Mesenchymal stem cell (in vitro differentiated cells and primary cell): ENCODE measurements at regions not wholly inside any gene's neighbourhood (a gene's known extent, or its start where the extent isn't known, plus 50 kb on each side); places are given as distances from the start of the nearest gene placed in this dataset.

ENCODE experiments used
- DNase-seq: peaks from one replicate; pipeline ENCODE4 v3.0.0-alpha.2; 2013
- H2AFZ ChIP-seq: one replicate; pipeline ENCODE4 v1.6.1; 2013; ENCODE audit warnings: low read depth, mild to moderate bottlenecking, control low read depth, inconsistent platforms, low read length, moderate library complexity
- H2AK5ac ChIP-seq: 2 replicates; pipeline ENCODE4 v1.6.1; 2013; ENCODE audit warnings: low read length, moderate library complexity, mild to moderate bottlenecking, inconsistent platforms; ENCODE audit not compliant: severe bottlenecking
- H2BK120ac ChIP-seq: one replicate; pipeline ENCODE4 v1.6.1; 2013; ENCODE audit warnings: low read depth, mild to moderate bottlenecking, inconsistent platforms, low read length, moderate library complexity
- H2BK12ac ChIP-seq, 2 experiments: one replicate each; pipeline ENCODE4 v1.6.1; 2013; ENCODE audit warnings: inconsistent platforms in 2 of 2, low read length in 2 of 2, mild to moderate bottlenecking in 2 of 2, moderate library complexity in 2 of 2, control low read depth in 1 of 2
- H2BK15ac ChIP-seq: one replicate; pipeline ENCODE4 v1.6.1; 2013; ENCODE audit warnings: mild to moderate bottlenecking, low read depth, inconsistent platforms; ENCODE audit not compliant: poor library complexity, severe bottlenecking
- H2BK5ac ChIP-seq: 2 replicates; pipeline ENCODE4 v1.6.1; 2013; ENCODE audit warnings: low read depth, mild to moderate bottlenecking, low read length, control low read depth, inconsistent platforms; ENCODE audit not compliant: poor library complexity, severe bottlenecking
- H3K14ac ChIP-seq, 2 experiments: one replicate each; pipeline ENCODE4 v1.6.1; 2013; ENCODE audit warnings: inconsistent platforms in 2 of 2, low read length in 2 of 2, control low read depth in 1 of 2, mild to moderate bottlenecking in 1 of 2, moderate library complexity in 1 of 2
- H3K18ac ChIP-seq, 2 experiments: one replicate each; pipeline ENCODE4 v1.6.1; 2013; ENCODE audit warnings: inconsistent platforms in 2 of 2, low read length in 2 of 2, control low read depth in 1 of 2, low read depth in 1 of 2, mild to moderate bottlenecking in 1 of 2
- H3K23ac ChIP-seq, 2 experiments: one replicate each; pipeline ENCODE4 v1.6.1; 2013; ENCODE audit warnings: inconsistent platforms in 2 of 2, low read length in 2 of 2, mild to moderate bottlenecking in 2 of 2, moderate library complexity in 2 of 2, control low read depth in 1 of 2
- H3K27ac ChIP-seq: 2 replicates; pipeline ENCODE4 v1.5.1; 2013; ENCODE audit warnings: mild to moderate bottlenecking, moderate library complexity, low read length, control low read depth, inconsistent platforms; ENCODE audit not compliant: poor library complexity, severe bottlenecking
- H3K27me3 ChIP-seq, 2 experiments: 2 replicates each; pipeline versions ENCODE4 v1.6.1 to v1.7.0; 2013; ENCODE audit warnings: low read length in 2 of 2, mild to moderate bottlenecking in 2 of 2, moderate library complexity in 2 of 2, control low read depth in 1 of 2, inconsistent platforms in 1 of 2; ENCODE audit not compliant: control insufficient read depth in 1 of 2, insufficient read depth in 1 of 2
- H3K36me3 ChIP-seq, 2 experiments: 2 replicates each; pipeline versions ENCODE4 v1.6.1 to v1.7.0; 2013; ENCODE audit warnings: low read length in 2 of 2, control low read depth in 1 of 2, inconsistent platforms in 1 of 2, low read depth in 1 of 2, mild to moderate bottlenecking in 1 of 2; ENCODE audit not compliant: insufficient read depth in 2 of 2, control insufficient read depth in 1 of 2
- H3K4ac ChIP-seq, 2 experiments: one replicate each; pipeline ENCODE4 v1.6.1; 2013; ENCODE audit warnings: inconsistent platforms in 2 of 2, low read length in 2 of 2, mild to moderate bottlenecking in 2 of 2, moderate library complexity in 2 of 2, control low read depth in 1 of 2, low read depth in 1 of 2
- H3K4me1 ChIP-seq: 2 replicates; pipeline ENCODE4 v1.6.1; 2013; ENCODE audit warnings: low read depth, low read length, control low read depth; ENCODE audit not compliant: control insufficient read depth, insufficient read depth
- H3K4me2 ChIP-seq: 2 replicates; pipeline ENCODE4 v1.6.1; 2013; ENCODE audit warnings: low read length, mild to moderate bottlenecking, inconsistent platforms; ENCODE audit not compliant: poor library complexity, severe bottlenecking
- H3K4me3 ChIP-seq, 2 experiments: 2 replicates each; pipeline versions ENCODE4 v1.5.1 to v1.7.0; 2013; ENCODE audit warnings: low read length in 2 of 2, mild to moderate bottlenecking in 2 of 2, control low read depth in 1 of 2, low read depth in 1 of 2; ENCODE audit not compliant: insufficient read depth in 1 of 2
- H3K79me1 ChIP-seq: replicated peaks from 2 replicates; pipeline ENCODE4 v1.6.1; 2013; ENCODE audit warnings: mild to moderate bottlenecking, control low read depth, low read length, inconsistent platforms; ENCODE audit not compliant: poor library complexity, severe bottlenecking
- H3K9ac ChIP-seq: 2 replicates; pipeline ENCODE4 v1.7.0; 2013; ENCODE audit warnings: mild to moderate bottlenecking, low read length, moderate library complexity
- H3K9me3 ChIP-seq: 2 replicates; pipeline ENCODE4 v1.7.0; 2013; ENCODE audit warnings: mild to moderate bottlenecking, low read length; ENCODE audit not compliant: control insufficient read depth
- H4K8ac ChIP-seq: one replicate; pipeline ENCODE4 v1.6.1; 2013; ENCODE audit warnings: inconsistent platforms, mild to moderate bottlenecking, low read length, moderate library complexity
- H4K91ac ChIP-seq: one replicate; pipeline ENCODE4 v1.6.1; 2013; ENCODE audit warnings: mild to moderate bottlenecking, low read length, inconsistent platforms
- WGBS: methylation state at CpG from one replicate; pipeline ENCODE4 v1.1.7; 2013; ENCODE audit warnings: mixed read lengths; 5-methylcytosine and 5-hydroxymethylcytosine counted together

DNA sequence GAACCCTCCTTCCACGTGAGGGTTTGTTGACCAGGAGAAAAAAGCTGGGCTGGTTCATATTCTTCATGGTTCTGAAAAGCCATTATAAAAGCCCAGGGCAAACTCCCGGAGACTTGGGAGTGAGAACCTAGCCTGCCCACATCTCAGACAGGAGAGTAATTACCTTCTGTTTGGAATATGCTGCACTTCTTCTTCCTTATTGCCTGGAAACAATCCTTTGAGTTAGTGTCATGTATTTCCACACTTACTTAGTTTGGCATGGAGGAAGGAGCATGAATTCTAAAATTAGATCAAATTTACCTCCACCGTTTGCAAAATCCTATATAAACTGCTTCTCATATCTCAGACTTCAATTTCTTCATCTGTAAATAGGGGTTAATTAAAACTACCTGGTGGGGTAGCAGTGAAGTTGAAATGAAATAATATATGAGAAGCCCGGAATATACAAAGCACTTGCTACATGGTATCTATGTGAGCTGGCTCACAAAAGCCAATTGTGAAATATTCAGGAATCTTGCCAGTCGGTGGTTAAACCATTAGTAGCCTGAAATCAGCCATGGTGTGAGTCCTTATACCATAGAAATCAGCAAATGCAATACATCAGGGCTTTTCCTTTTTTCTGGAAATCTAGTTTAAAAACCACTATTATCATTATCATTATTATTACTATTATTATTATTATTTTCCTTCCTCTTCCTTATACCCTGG lies 140.0 kb upstream of the RAD23B start:
- Histone ChIP-seq H2BK5ac (no peak overlapping the region), H2BK120ac (no peak overlapping the region), H3K9ac (no peak overlapping the region)

DNA sequence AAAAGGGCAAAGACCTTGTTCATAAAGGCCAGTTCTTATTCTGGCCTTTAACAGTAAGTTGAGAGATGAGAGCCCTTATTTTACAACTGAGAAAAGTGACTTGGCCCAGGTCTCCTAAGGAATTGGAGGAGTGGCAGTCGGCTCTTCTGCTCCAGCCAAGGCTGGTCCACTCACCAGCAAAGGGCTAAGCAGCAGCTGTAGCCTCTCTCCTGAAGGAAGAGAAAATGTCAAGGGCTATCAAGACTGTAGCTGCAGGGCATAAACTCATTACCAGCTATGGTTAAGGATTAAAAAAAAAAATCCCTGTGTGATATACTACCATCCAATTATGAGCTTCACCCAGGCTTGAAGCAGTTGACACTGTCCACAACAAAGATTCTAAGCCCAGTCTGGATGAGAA lies 138.6 kb upstream of the RAD23B start:
- H3K79me1 ChIP-seq = no peaks in the 10 kb centered on the region
- DNase-seq = no peak
- H3K23ac ChIP-seq = no peak overlapping the region
- H3K4me3 ChIP-seq = no peak overlapping the region
- H2BK120ac ChIP-seq = no peak overlapping the region
- no peak overlapping the region for H3K27ac ChIP-seq
- no peak overlapping the region for H3K4me2 ChIP-seq
- peaks cover 27 to 31% of the 10 kb centered on the region in 2 experiments for H3K27me3 ChIP-seq
- H3K4me1 ChIP-seq = no peaks in the 10 kb centered on the region
- H3K18ac ChIP-seq = no peak overlapping the region
- H2BK12ac ChIP-seq = no peak overlapping the region
- no peak overlapping the region for H4K8ac ChIP-seq
- WGBS = 100% methylated on average over 1 of the region's 1 CpG
- H3K9me3 ChIP-seq = peaks cover 3% of the 10 kb centered on the region
- no peak overlapping the region for H2AFZ ChIP-seq
- H3K14ac ChIP-seq = no peak overlapping the region
- H2BK15ac ChIP-seq = no peak overlapping the region
- H4K91ac ChIP-seq = no peak overlapping the region
- H3K4ac ChIP-seq = no peak overlapping the region
- no peak overlapping the region for H3K9ac ChIP-seq
- H2BK5ac ChIP-seq = no peak overlapping the region
- H2AK5ac ChIP-seq = no peak overlapping the region
- H3K36me3 ChIP-seq = no peaks in the 10 kb centered on the region

More for the DNA sequence above, 140.0 kb upstream of the RAD23B start:
- Histone ChIP-seq H3K14ac (no peak overlapping the region), H3K23ac (no peak overlapping the region), H3K9me3 (no peaks in the 10 kb centered on the region), H3K18ac (no peak overlapping the region), H2BK15ac (no peak overlapping the region), H4K91ac (no peak overlapping the region), H3K4me2 (no peak overlapping the region), H3K36me3 (no peaks in the 10 kb centered on the region), H2AFZ (no peak overlapping the region), H3K4ac (no peak overlapping the region), H3K4me1 (no peaks in the 10 kb centered on the region), H3K4me3 (no peak overlapping the region), H3K27ac (no peak overlapping the region), H2BK12ac (no peak overlapping the region), H4K8ac (no peak overlapping the region), H2AK5ac (no peak overlapping the region), H3K27me3 (peaks cover 28 to 39% of the 10 kb centered on the region in 2 experiments), H3K79me1 (no peaks in the 10 kb centered on the region)
- no peak for DNase-seq
- WGBS = 86% methylated on average over 4 of the region's 5 CpGs

DNA sequence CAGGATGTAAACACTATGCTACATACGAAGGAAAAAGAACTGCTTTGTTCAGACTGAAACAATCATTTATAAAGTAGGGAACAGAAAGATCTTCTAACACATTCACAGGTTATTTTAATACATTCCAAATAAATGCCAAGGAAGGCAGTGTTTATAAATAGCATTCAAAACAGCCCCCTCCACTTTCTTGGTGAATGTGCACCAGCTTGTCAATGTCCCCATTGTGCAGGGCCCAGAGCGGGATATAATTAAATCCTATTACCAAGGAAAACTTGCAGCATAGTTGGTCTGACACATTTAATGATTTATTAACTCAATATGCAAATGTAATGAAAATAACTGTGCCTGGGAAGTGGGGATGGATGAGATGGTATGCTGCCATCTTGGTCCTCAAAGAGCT lies 135.9 kb upstream of the RAD23B start:
- H3K79me1 ChIP-seq = no peaks in the 10 kb centered on the region
- peaks cover 8 to 22% of the 10 kb centered on the region in 2 experiments for H3K27me3 ChIP-seq

DNA sequence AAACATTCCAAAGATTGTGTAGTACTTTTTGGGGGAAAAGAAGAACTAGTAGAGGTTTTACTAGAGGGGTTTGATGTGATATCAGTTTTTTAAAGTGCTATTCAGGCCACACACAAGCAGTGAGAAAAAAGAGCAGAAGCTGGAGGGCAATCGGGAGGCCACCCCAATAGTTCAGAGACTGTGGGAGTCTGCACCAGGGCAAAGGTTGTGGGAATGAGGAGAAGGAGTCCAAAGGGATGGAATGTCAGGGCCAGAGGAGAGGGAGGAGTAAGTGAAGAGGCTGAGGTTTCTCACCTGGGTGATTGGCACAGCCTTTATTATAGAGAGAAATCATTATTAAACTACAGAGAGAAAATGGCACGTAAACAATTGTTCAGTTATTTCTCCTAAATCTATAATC lies 134.9 kb upstream of the RAD23B start:
- no peak overlapping the region for H3K4me3 ChIP-seq
- no peaks in the 10 kb centered on the region for H3K79me1 ChIP-seq
- no peak overlapping the region for H4K8ac ChIP-seq
- no peak overlapping the region for H3K14ac ChIP-seq
- no peak overlapping the region for H2BK12ac ChIP-seq
- H3K18ac ChIP-seq = no peak overlapping the region
- no peak overlapping the region for H3K27ac ChIP-seq
- no peaks in the 10 kb centered on the region for H3K4me1 ChIP-seq
- H3K4ac ChIP-seq = no peak overlapping the region
- no peak for DNase-seq
- no peak overlapping the region for H2AK5ac ChIP-seq
- peaks cover 20% of the 10 kb centered on the region for H3K9me3 ChIP-seq
- no peak overlapping the region for H2BK120ac ChIP-seq
- H3K4me2 ChIP-seq = no peak overlapping the region
- H3K23ac ChIP-seq = no peak overlapping the region
- H3K9ac ChIP-seq = no peak overlapping the region
- H4K91ac ChIP-seq = no peak overlapping the region
- no peak overlapping the region for H2AFZ ChIP-seq
- no peaks in the 10 kb centered on the region for H3K36me3 ChIP-seq
- WGBS = 97% methylated on average over 2 of the region's 2 CpGs
- H2BK15ac ChIP-seq = no peak overlapping the region
- H3K27me3 ChIP-seq = peaks cover 8 to 17% of the 10 kb centered on the region in 2 experiments
- H2BK5ac ChIP-seq = no peak overlapping the region

More for the DNA sequence above, 135.9 kb upstream of the RAD23B start:
- Histone ChIP-seq H2AFZ (no peak overlapping the region), H3K18ac (no peak overlapping the region), H2BK5ac (no peak overlapping the region), H3K23ac (no peak overlapping the region), H3K36me3 (no peaks in the 10 kb centered on the region), H2BK15ac (no peak overlapping the region), H3K4me1 (no peaks in the 10 kb centered on the region), H3K9me3 (peaks cover 20% of the 10 kb centered on the region), H2BK12ac (no peak overlapping the region), H2BK120ac (no peak overlapping the region), H3K9ac (no peak overlapping the region), H3K14ac (no peak overlapping the region), H3K4ac (no peak overlapping the region), H3K4me3 (no peak overlapping the region), H4K8ac (no peak overlapping the region), H4K91ac (no peak overlapping the region), H2AK5ac (no peak overlapping the region), H3K27ac (no peak overlapping the region), H3K4me2 (no peak overlapping the region)
- DNase-seq = no peak
- WGBS = no CpG with 5 or more reads among the region's 2 CpGs
